Uterus (tissue), 2 donors: ENCODE measurements at regions not wholly inside any gene's neighbourhood (a gene's known extent, or its start where the extent isn't known, plus 50 kb on each side); places are given as distances from the start of the nearest gene placed in this dataset.

Source experiments
- CTCF ChIP-seq, 4 experiments: fragments of 200-600 bp in 2 of 4; fragments of 450-650 bp in 2 of 4; sonication (generic) in 2 of 4; IDR thresholded peaks; one replicate each; pipeline ENCODE4 v1.5.1; 2016 to 2019; ENCODE audit warnings: antibody characterized with exemption in 4 of 4, mild to moderate bottlenecking in 2 of 4, moderate library complexity in 1 of 4
- POLR2A ChIP-seq, 2 donors: fragments of 450-650 bp; IDR thresholded peaks; one replicate each; pipeline ENCODE4 v1.6.1; 2016; ENCODE audit warnings: antibody characterized with exemption in 2 of 2, mild to moderate bottlenecking in 1 of 2, moderate library complexity in 1 of 2

GRCh38 chr5:92177926-92178487, 794.9 kb upstream of the ARRDC3 start:
- TF ChIP-seq POLR2A (IDR thresholded peaks at IDR 0.05) (no peak), CTCF (IDR thresholded peaks at IDR 0.05) (no peak)
